ENCODE measurements at regions not wholly inside any gene's neighbourhood (a gene's known extent, or its start where the extent isn't known, plus 50 kb on each side); places are given as distances from the start of the nearest gene placed in this dataset.

DNA sequence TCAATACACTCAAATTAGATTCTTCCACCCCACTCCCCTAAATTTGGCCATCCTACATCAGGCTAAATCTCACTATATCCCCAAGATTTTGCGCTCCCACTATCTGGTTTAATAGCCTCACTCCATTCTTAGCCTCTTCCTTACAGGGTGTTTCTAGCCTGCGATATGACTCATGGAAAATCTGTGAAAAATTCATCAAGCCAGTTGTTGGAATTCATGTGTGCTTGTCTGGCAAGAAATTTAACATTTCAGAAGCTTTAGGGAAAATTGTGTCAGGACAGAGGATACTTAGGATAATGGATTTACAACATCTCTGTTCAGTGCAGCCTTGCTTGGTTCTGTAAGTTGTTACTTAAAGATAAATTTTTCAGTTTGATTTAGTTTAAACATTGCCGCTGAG is 1249.9 kb upstream of the AUTS2 start:
- TF ChIP-seq, protein P1, sequence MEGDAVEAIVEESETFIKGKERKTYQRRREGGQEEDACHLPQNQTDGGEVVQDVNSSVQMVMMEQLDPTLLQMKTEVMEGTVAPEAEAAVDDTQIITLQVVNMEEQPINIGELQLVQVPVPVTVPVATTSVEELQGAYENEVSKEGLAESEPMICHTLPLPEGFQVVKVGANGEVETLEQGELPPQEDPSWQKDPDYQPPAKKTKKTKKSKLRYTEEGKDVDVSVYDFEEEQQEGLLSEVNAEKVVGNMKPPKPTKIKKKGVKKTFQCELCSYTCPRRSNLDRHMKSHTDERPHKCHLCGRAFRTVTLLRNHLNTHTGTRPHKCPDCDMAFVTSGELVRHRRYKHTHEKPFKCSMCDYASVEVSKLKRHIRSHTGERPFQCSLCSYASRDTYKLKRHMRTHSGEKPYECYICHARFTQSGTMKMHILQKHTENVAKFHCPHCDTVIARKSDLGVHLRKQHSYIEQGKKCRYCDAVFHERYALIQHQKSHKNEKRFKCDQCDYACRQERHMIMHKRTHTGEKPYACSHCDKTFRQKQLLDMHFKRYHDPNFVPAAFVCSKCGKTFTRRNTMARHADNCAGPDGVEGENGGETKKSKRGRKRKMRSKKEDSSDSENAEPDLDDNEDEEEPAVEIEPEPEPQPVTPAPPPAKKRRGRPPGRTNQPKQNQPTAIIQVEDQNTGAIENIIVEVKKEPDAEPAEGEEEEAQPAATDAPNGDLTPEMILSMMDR (IDR thresholded peaks at IDR 0.05): no peak
- TF ChIP-seq POLR2A (IDR thresholded peaks at IDR 0.05): no peak
